ENCODE measurements at regions not wholly inside any gene's neighbourhood (a gene's known extent, or its start where the extent isn't known, plus 50 kb on each side); places are given as distances from the start of the nearest gene placed in this dataset.

- no peak overlapping the region for H3K4me3 ChIP-seq (ENCODE audit: low read length)
- no peak for DNase-seq (ENCODE audit: low read depth)
- TF ChIP-seq CTCF (IDR thresholded peaks at IDR 0.05; ENCODE audit: insufficient read depth, low read depth, low read length, missing control alignments): no peak
Observed at GRCh38 chr22:47957649-47958048, 1195.2 kb downstream of the TBC1D22A start.

GRCh38 chr22:47954107-47954506 is 1191.7 kb downstream of the TBC1D22A start:
- no peak for DNase-seq (ENCODE audit: low read depth)
- H3K4me3 ChIP-seq (ENCODE audit: low read length): no peak overlapping the region
- no peak for TF ChIP-seq CTCF (IDR thresholded peaks at IDR 0.05; ENCODE audit: insufficient read depth, low read depth, low read length, missing control alignments)

GRCh38 chr22:47944941-47945340 is 1182.5 kb downstream of the TBC1D22A start:
- no peak for TF ChIP-seq CTCF (IDR thresholded peaks at IDR 0.05; ENCODE audit: insufficient read depth, low read depth, low read length, missing control alignments)
- no peak overlapping the region for H3K4me3 ChIP-seq (ENCODE audit: low read length)
- DNase-seq (ENCODE audit: low read depth): no peak

- no peak for DNase-seq (ENCODE audit: low read depth)
- no peak overlapping the region for H3K4me3 ChIP-seq (ENCODE audit: low read length)
- no peak for TF ChIP-seq CTCF (IDR thresholded peaks at IDR 0.05; ENCODE audit: insufficient read depth, low read depth, low read length, missing control alignments)
Observed at GRCh38 chr22:47943729-47944700, 1181.6 kb downstream of the TBC1D22A start.

GRCh38 chr22:47940211-47940610 is 1177.8 kb downstream of the TBC1D22A start:
- DNase-seq (ENCODE audit: low read depth): no peak
- no peak overlapping the region for H3K4me3 ChIP-seq (ENCODE audit: low read length)
- no peak for TF ChIP-seq CTCF (IDR thresholded peaks at IDR 0.05; ENCODE audit: insufficient read depth, low read depth, low read length, missing control alignments)

GRCh38 chr22:47933891-47934290 is 1171.4 kb downstream of the TBC1D22A start:
- TF ChIP-seq CTCF (IDR thresholded peaks at IDR 0.05; ENCODE audit: insufficient read depth, low read depth, low read length, missing control alignments): no peak
- DNase-seq (ENCODE audit: low read depth): no peak
- H3K4me3 ChIP-seq (ENCODE audit: low read length): no peak overlapping the region

GRCh38 chr22:47933226-47933625 is 1170.8 kb downstream of the TBC1D22A start:
- DNase-seq (ENCODE audit: low read depth): no peak
- no peak for TF ChIP-seq CTCF (IDR thresholded peaks at IDR 0.05; ENCODE audit: insufficient read depth, low read depth, low read length, missing control alignments)
- H3K4me3 ChIP-seq (ENCODE audit: low read length): no peak overlapping the region

Data from epithelial cell of esophagus (primary cell).